Germinal center (tissue), 1 donor: ENCODE measurements at regions not wholly inside any gene's neighbourhood (a gene's known extent, or its start where the extent isn't known, plus 50 kb on each side); places are given as distances from the start of the nearest gene placed in this dataset.

Experiments
- DNase-seq: peaks from one replicate; pipeline ENCODE4 v3.0.0; 2012; ENCODE audit warnings: mixed read lengths, low spot score

GRCh38 chr2:224325941-224326340 lies 76.0 kb downstream of the FAM124B start:
- no peak for DNase-seq

DNA sequence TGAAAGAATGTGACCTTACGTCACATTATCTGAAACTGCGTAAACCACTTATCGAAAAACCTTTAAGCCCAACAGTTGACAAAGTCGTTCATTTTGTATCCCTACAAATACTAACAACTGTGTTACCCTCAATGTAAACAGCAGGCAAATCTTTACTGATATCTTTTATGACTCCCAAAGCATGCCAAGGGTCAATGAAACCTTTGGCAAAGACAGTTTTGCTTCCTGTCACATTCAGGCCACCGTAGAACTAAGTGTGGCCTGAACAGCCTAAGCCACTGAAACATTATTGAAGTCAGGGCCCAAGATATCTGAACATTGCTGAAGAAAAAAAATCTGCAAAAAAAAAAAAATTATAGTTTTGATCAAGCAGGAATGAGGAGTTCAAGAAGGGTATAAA lies 77.3 kb downstream of the FAM124B start:
- no peak for DNase-seq

- DNase-seq = no peak
Measured at GRCh38 chr2:224320660-224321059, 81.2 kb downstream of the FAM124B start.

GRCh38 chr2:224319750-224320149 lies 82.2 kb downstream of the FAM124B start:
- DNase-seq = no peak

DNA sequence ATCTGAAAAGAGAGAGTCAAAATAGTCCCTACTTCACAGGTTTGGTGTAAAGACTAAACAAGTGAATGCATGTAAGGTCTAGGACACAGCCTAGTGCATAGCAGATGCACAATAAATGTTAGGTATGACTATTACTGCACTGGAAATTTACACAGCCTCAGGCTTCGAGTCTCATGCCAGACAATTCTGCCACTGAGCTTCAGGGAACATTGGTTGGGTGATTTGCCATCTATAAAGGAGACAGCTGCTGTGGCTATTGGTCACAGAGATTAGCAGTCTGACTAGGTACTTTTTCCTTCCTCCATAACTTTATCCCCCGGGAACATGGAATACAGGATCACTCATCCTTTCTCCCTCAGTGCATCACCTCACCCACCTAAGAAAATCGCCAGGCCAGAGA lies 89.2 kb downstream of the FAM124B start:
- DNase-seq = no peak

- DNase-seq = no peak
Measured at GRCh38 chr2:224310943-224311625, 90.8 kb downstream of the FAM124B start.

DNA sequence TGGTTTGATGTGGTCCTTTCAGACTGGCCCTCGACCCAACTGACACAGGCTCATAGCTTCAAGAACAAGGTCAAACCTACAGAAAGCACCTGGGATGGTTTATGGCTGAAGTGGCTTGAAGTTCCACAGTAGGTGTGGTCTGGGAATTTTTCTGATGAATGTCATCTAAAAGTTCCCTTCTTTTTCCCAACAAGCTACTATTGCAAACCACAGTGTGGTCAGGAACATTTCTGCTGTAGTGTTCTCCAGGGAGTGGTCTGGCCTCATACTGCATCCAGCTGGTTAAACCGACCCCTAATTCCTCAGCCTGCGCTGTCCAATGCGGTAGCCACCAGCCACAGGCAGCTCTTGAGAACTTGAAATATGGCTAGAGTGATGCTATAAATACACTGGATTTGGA lies 92.7 kb downstream of the FAM124B start:
- no peak for DNase-seq

DNA sequence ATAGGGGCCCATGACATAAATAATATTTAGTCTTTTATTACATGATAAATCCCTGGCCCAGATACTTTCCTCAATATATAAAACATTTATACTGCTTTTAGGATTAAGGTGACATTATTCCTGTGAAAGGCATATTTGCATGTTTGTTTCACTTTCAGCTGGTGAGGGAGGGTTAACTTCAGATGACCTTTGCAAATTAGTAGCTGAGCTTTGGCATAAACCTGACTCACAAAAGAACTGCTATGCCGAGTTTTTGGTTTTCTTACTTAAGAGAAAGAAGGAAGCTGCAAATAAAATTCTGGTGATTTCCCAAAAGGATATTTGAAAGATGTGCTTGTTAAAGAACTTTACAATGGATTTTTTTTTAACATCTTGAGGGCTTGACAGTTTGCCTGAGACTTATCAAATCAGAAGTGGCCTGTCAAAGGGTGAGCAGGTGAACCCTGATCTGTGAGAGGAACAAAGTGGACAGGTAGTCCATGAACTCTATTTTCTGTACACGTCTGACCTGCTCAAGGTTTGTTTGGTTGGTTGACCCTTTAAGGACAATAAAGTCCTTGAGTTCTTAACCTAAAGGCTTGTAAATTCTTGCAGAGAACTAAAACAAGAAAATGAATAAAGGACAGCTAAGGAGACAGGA lies 93.5 kb downstream of the FAM124B start:
- DNase-seq = no peak

- DNase-seq = no peak
Measured at GRCh38 chr2:224302952-224303351, 99.0 kb downstream of the FAM124B start.

DNA sequence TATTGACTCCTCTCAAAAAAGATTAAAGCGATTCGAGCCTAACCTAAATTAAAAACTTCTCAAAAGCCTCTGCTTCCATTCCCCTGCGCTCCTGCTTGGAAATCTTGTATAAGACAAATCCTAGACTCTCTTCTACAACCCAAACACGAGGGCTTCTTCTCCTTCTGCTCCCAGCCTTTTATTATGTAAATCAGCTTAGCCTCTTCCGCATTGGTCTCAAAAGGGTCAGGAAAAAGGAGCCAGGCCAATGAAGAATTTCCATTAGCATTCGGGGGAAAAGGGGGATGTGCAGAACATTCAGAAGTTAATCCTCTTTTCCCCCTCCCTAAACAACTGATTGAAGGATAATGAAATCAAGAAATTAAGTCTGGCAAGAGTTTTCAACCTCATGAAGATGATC lies 107.9 kb downstream of the FAM124B start:
- DNase-seq = no peak

DNA sequence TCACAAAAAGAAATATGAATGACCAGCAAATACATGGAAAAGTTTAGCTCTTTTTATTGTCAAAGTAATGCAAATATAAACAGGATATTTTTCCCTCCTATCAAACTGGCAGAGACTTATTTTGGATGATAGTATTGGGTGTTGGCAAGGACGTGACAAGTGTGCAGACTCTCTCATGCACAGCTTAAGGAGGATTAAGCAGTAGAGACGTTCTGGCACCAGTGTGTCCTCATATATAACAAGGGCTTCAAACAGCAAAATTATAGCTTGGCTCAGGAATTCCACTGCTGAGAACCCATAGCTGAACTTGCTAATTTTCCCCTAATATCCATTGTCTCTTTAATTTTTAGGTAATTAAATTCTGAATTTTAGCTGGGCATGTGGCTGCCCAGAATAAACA lies 114.4 kb downstream of the FAM124B start:
- DNase-seq = no peak

GRCh38 chr2:224286923-224287322 lies 115.0 kb downstream of the FAM124B start:
- DNase-seq = no peak

GRCh38 chr2:224284134-224284946 lies 117.6 kb downstream of the FAM124B start:
- DNase-seq = peak; percentile 5

- no peak for DNase-seq
Measured at GRCh38 chr2:224283466-224283965, 118.4 kb downstream of the FAM124B start.

- DNase-seq = no peak
Measured at GRCh38 chr2:224281374-224281773, 120.5 kb downstream of the FAM124B start.

DNA sequence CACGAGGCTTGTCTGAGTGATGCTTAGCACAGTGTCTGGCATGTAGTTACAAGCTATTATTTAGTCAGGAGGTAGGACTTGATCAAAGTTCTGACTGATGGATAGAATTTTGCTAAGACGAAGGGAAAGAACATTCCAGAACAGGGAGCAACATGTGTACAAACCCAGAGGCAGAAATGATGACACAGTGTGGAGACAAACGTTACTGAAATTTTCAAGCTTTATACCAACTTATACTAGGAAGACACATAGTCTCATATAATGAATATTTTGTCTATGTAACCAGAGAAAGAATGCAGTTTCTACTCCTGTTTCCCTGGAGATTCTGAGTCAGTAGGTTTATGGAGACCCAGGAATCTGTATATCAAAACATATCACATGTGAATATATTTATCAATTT lies 123.4 kb downstream of the FAM124B start:
- no peak for DNase-seq

GRCh38 chr2:224276251-224276650 lies 125.7 kb downstream of the FAM124B start:
- DNase-seq = no peak

GRCh38 chr2:224272237-224272910 lies 129.5 kb downstream of the FAM124B start:
- DNase-seq = no peak

GRCh38 chr2:224271617-224272236 lies 130.2 kb downstream of the FAM124B start:
- DNase-seq = no peak

GRCh38 chr2:224268441-224268840 lies 133.5 kb downstream of the FAM124B start:
- DNase-seq = no peak

DNA sequence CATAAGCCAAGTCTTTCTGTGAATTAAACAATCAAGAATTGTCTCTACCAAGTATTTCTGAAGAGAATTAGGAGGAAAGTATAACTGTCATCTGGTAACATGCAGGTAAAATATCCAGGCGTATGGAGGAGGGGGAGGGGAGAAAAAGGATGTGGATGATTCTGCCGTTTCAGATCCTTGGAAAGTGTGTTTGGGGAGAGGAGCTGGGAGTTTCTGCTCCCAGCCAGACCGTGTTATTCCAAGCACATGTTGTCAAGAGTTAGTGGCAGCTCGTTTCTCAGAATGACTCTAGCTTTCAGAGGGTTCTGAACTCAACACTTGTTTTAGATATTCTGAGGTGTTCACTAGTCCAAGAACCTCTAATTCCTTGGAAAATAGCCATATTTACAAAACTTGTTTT lies 137.6 kb downstream of the FAM124B start:
- no peak for DNase-seq

- no peak for DNase-seq
Measured at GRCh38 chr2:224263571-224264043, 138.3 kb downstream of the FAM124B start.
